ENCODE measurements at regions not wholly inside any gene's neighbourhood (a gene's known extent, or its start where the extent isn't known, plus 50 kb on each side); places are given as distances from the start of the nearest gene placed in this dataset.

GRCh38 chr2:199624958-199625357 is 167.2 kb upstream of the SATB2 start:
- WGBS, 2 donors: 27 to 38% methylated on average over 1 of the region's 1 CpG
- no peak for DNase-seq

DNA sequence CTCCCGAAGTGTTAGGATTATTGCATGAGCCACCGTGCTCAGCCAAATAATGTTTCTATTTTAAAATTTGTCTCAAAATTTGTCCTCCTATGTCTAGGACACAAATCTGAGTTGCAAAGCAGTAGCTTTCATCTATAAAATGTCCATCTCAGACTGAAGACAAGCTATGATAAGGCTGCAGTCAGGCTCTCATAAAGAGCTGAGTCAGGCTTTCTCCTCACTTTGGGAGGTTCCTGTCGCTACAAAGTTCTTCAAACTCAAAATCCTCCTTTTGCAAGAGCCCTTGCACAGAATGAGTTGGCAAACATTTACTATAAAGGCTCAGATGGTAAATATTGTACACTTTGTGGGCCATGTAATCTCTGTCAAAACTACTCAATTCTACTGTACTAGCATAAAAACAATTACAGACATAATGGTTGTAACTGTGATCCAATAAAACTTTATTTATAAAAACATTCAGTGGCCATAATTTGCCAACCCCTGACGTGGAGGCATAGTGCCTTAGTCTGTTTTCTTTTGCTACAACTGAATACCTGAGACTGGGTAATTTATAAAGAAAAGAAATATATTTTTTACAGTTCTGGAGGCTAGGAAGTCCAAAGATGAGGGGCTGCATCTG is 154.9 kb upstream of the SATB2 start:
- Histone ChIP-seq H3K9me3 (no peaks in the 10 kb centered on the region), H3K4me3 (no peak overlapping the region), H3K27me3 (no peaks in the 10 kb centered on the region), H3K27ac (no peak overlapping the region), H3K36me3 (no peaks in the 10 kb centered on the region), H3K4me1 (no peaks in the 10 kb centered on the region)
- no peak for DNase-seq
- TF ChIP-seq POLR2A (IDR thresholded peaks at IDR 0.05): no peak
- TF ChIP-seq, protein P1, sequence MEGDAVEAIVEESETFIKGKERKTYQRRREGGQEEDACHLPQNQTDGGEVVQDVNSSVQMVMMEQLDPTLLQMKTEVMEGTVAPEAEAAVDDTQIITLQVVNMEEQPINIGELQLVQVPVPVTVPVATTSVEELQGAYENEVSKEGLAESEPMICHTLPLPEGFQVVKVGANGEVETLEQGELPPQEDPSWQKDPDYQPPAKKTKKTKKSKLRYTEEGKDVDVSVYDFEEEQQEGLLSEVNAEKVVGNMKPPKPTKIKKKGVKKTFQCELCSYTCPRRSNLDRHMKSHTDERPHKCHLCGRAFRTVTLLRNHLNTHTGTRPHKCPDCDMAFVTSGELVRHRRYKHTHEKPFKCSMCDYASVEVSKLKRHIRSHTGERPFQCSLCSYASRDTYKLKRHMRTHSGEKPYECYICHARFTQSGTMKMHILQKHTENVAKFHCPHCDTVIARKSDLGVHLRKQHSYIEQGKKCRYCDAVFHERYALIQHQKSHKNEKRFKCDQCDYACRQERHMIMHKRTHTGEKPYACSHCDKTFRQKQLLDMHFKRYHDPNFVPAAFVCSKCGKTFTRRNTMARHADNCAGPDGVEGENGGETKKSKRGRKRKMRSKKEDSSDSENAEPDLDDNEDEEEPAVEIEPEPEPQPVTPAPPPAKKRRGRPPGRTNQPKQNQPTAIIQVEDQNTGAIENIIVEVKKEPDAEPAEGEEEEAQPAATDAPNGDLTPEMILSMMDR (IDR thresholded peaks at IDR 0.05): no peak
- intact Hi-C loops (cut with DNase I): no loop called here
- WGBS, 2 donors: 77 to 84% methylated on average over 4 of the region's 4 CpGs

More at GRCh38 chr2:199624958-199625357, 167.2 kb upstream of the SATB2 start:
- intact Hi-C loops (cut with DNase I): no loop called here
- Histone ChIP-seq H3K27me3 (no peaks in the 10 kb centered on the region), H3K36me3 (no peaks in the 10 kb centered on the region), H3K9me3 (no peaks in the 10 kb centered on the region), H3K4me1 (no peaks in the 10 kb centered on the region), H3K27ac (no peak overlapping the region), H3K4me3 (no peak overlapping the region)
- TF ChIP-seq POLR2A (IDR thresholded peaks at IDR 0.05): no peak

DNA sequence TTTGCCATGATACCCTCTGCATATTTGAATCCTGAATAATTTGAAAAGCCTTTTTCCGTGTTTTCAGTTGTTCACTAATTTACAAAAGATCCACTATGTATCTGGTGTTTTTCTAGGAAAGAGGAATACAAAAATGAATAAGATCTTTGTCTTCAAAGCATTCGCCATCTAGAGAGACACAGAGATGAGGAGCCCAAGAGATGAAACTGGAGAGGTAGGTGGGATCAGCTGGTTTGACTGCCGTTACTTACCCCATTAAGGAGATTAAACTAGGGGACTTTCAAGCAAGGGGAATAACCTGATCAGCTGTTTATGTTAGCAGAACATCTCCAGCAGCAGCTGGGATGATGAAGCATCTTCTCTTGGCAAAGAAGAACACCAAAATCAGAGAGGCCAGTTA is 150.2 kb upstream of the SATB2 start:
- no peak overlapping the region for H3K4me3 ChIP-seq
- DNase-seq: no peak
- H3K27me3 ChIP-seq: peaks cover 0 to 22% (median 1%) of the 10 kb centered on the region in 4 donors
- no peak overlapping the region for H3K27ac ChIP-seq
- intact Hi-C loops (cut with DNase I): no loop called here
- peaks cover 0 to 4% (median 0%) of the 10 kb centered on the region in 3 donors for H3K4me1 ChIP-seq
- no peaks in the 10 kb centered on the region for H3K36me3 ChIP-seq
- WGBS, 2 donors: 69 to 74% methylated on average over 3 of the region's 3 CpGs
- no peaks in the 10 kb centered on the region for H3K9me3 ChIP-seq
- TF ChIP-seq POLR2A (IDR thresholded peaks at IDR 0.05): no peak
- TF ChIP-seq, protein P1 (IDR thresholded peaks at IDR 0.05): no peak

DNA sequence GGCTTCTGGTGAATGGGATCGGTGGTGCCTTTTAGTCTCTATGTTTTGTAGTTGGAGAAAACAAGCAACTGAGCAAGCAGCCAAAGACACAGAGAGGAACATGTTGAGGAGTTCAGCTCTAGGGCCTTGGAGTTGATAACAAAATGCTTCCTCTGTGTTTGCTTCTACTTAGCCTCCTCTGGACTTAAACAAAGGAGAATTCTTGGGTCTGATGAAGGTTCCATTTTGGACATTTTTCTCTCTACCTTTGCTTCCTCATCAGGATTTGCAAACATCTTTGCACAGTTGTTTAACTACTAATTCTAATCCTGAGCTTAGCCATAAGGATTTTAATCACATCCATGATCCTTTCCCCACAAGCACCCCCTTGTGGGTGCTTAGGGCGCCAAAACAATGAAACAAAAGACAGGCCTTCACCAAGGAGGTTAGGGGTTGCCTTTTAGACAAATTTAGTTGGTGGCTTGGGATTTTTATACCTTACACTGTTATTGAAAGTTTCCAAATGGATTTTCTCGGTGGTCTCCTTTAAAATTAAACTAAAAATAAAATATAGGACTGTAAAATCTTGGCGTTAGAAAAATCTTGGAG is 148.5 kb upstream of the SATB2 start:
- Histone ChIP-seq H3K36me3 (no peaks in the 10 kb centered on the region), H3K9me3 (no peaks in the 10 kb centered on the region), H3K27ac (no peak overlapping the region), H3K4me1 (peaks cover 0 to 4% (median 0%) of the 10 kb centered on the region in 3 donors), H3K4me3 (no peak overlapping the region), H3K27me3 (peaks cover 0 to 24% (median 1%) of the 10 kb centered on the region in 4 donors)
- TF ChIP-seq POLR2A (IDR thresholded peaks at IDR 0.05): no peak
- TF ChIP-seq, protein P1 (IDR thresholded peaks at IDR 0.05): no peak
- intact Hi-C loops (cut with DNase I): no loop called here
- DNase-seq: no peak
- 60 to 73% methylated on average over 4 of the region's 4 CpGs for WGBS, 2 donors

GRCh38 chr2:199603721-199604291 is 146.1 kb upstream of the SATB2 start:
- peaks cover 0 to 24% (median 1%) of the 10 kb centered on the region in 4 donors for H3K27me3 ChIP-seq
- no peaks in the 10 kb centered on the region for H3K9me3 ChIP-seq
- intact Hi-C loops (cut with DNase I): no loop called here
- H3K4me3 ChIP-seq: peak overlapping the region in 1 of 4 donors; percentile 36
- H3K36me3 ChIP-seq: no peaks in the 10 kb centered on the region
- WGBS, 2 donors: 11 to 52% methylated on average over 12 to 13 of the region's 39 CpGs
- DNase-seq: no peak
- no peak overlapping the region for H3K27ac ChIP-seq
- peaks cover 0 to 4% (median 0%) of the 10 kb centered on the region in 3 donors for H3K4me1 ChIP-seq
- no peak for TF ChIP-seq POLR2A (IDR thresholded peaks at IDR 0.05)
- TF ChIP-seq, protein P1 (IDR thresholded peaks at IDR 0.05): no peak

Data from esophagus squamous epithelium (tissue), 5 donors.